Muscle layer of colon (tissue), 2 donors: ENCODE measurements at regions not wholly inside any gene's neighbourhood (a gene's known extent, or its start where the extent isn't known, plus 50 kb on each side); places are given as distances from the start of the nearest gene placed in this dataset.

ENCODE experiments used
- H3K27ac ChIP-seq: one replicate; pipeline ENCODE4 v1.7.0; 2013; ENCODE audit warnings: low read depth, mild to moderate bottlenecking, low read length, moderate library complexity
- H3K27me3 ChIP-seq, 2 donors: one replicate each; pipeline ENCODE4 v1.7.0; 2013; ENCODE audit warnings: low read length in 2 of 2, mild to moderate bottlenecking in 2 of 2; ENCODE audit not compliant: insufficient read depth in 2 of 2, control insufficient read depth in 1 of 2
- H3K36me3 ChIP-seq: one replicate; pipeline ENCODE4 v1.7.0; 2013; ENCODE audit warnings: mild to moderate bottlenecking, low read length; ENCODE audit not compliant: insufficient read depth
- H3K4me1 ChIP-seq: one replicate; pipeline ENCODE4 v1.7.0; 2013; ENCODE audit warnings: mild to moderate bottlenecking, low read length; ENCODE audit not compliant: insufficient read depth
- H3K4me3 ChIP-seq, 2 donors: one replicate each; pipeline ENCODE4 v1.7.0; 2013; ENCODE audit warnings: low read length in 2 of 2, low read depth in 1 of 2, mild to moderate bottlenecking in 1 of 2, moderate library complexity in 1 of 2
- H3K9ac ChIP-seq: one replicate; pipeline ENCODE4 v1.7.0; 2013; ENCODE audit warnings: low read length
- H3K9me3 ChIP-seq: one replicate; pipeline ENCODE4 v1.7.0; 2013; ENCODE audit warnings: mild to moderate bottlenecking, low read length
- donor health status: abdominal sarcoma.
- donor health status: Adenocarcinoma of cecum.

GRCh38 chr4:178105242-178105641 is 663.0 kb upstream of the AGA start:
- H3K36me3 ChIP-seq, result no peaks in the 10 kb centered on the region
- H3K4me3 ChIP-seq, result no peak overlapping the region
- no peaks in the 10 kb centered on the region for H3K4me1 ChIP-seq
- H3K27me3 ChIP-seq, result no peaks in the 10 kb centered on the region
- no peaks in the 10 kb centered on the region for H3K9me3 ChIP-seq
- H3K27ac ChIP-seq, result no peak overlapping the region
- no peak overlapping the region for H3K9ac ChIP-seq

- Histone ChIP-seq H3K9me3 (no peaks in the 10 kb centered on the region), H3K36me3 (no peaks in the 10 kb centered on the region), H3K27me3 (no peaks in the 10 kb centered on the region), H3K4me3 (no peak overlapping the region), H3K27ac (no peak overlapping the region), H3K4me1 (no peaks in the 10 kb centered on the region), H3K9ac (no peak overlapping the region)
Measured at GRCh38 chr4:178136736-178137345, 694.6 kb upstream of the AGA start.

GRCh38 chr4:178137732-178138471 is 695.7 kb upstream of the AGA start:
- no peak overlapping the region for H3K4me3 ChIP-seq
- H3K27me3 ChIP-seq, result no peaks in the 10 kb centered on the region
- H3K9me3 ChIP-seq, result no peaks in the 10 kb centered on the region
- no peak overlapping the region for H3K27ac ChIP-seq
- H3K9ac ChIP-seq, result no peak overlapping the region
- no peaks in the 10 kb centered on the region for H3K36me3 ChIP-seq
- no peaks in the 10 kb centered on the region for H3K4me1 ChIP-seq

- H3K4me1 ChIP-seq, result no peaks in the 10 kb centered on the region
- H3K9ac ChIP-seq, result no peak overlapping the region
- no peak overlapping the region for H3K27ac ChIP-seq
- no peaks in the 10 kb centered on the region for H3K27me3 ChIP-seq
- no peaks in the 10 kb centered on the region for H3K36me3 ChIP-seq
- H3K4me3 ChIP-seq, result no peak overlapping the region
- no peaks in the 10 kb centered on the region for H3K9me3 ChIP-seq
Measured at GRCh38 chr4:178138491-178138890, 696.3 kb upstream of the AGA start.

GRCh38 chr4:178140326-178140915 is 698.2 kb upstream of the AGA start:
- H3K27ac ChIP-seq, result no peak overlapping the region
- H3K36me3 ChIP-seq, result no peaks in the 10 kb centered on the region
- H3K9me3 ChIP-seq, result no peaks in the 10 kb centered on the region
- no peak overlapping the region for H3K4me3 ChIP-seq
- no peaks in the 10 kb centered on the region for H3K27me3 ChIP-seq
- H3K4me1 ChIP-seq, result no peaks in the 10 kb centered on the region
- H3K9ac ChIP-seq, result no peak overlapping the region

- no peaks in the 10 kb centered on the region for H3K9me3 ChIP-seq
Measured at GRCh38 chr4:178142724-178143123, 700.5 kb upstream of the AGA start.

GRCh38 chr4:178148106-178148505 is 705.9 kb upstream of the AGA start:
- H3K9me3 ChIP-seq, result no peaks in the 10 kb centered on the region
- no peaks in the 10 kb centered on the region for H3K4me1 ChIP-seq
- no peak overlapping the region for H3K27ac ChIP-seq
- H3K4me3 ChIP-seq, result no peak overlapping the region
- H3K36me3 ChIP-seq, result no peaks in the 10 kb centered on the region
- H3K9ac ChIP-seq, result no peak overlapping the region
- no peaks in the 10 kb centered on the region for H3K27me3 ChIP-seq

More at GRCh38 chr4:178142724-178143123, 700.5 kb upstream of the AGA start:
- Histone ChIP-seq H3K27me3 (no peaks in the 10 kb centered on the region), H3K27ac (no peak overlapping the region), H3K4me1 (no peaks in the 10 kb centered on the region), H3K4me3 (no peak overlapping the region), H3K9ac (no peak overlapping the region), H3K36me3 (no peaks in the 10 kb centered on the region)

GRCh38 chr4:178165251-178165950 is 723.2 kb upstream of the AGA start:
- Histone ChIP-seq H3K4me1 (no peaks in the 10 kb centered on the region), H3K9ac (no peak overlapping the region), H3K36me3 (no peaks in the 10 kb centered on the region), H3K4me3 (no peak overlapping the region), H3K27me3 (no peaks in the 10 kb centered on the region), H3K9me3 (no peaks in the 10 kb centered on the region), H3K27ac (no peak overlapping the region)

GRCh38 chr4:178165951-178166308 is 723.7 kb upstream of the AGA start:
- H3K27me3 ChIP-seq, result no peaks in the 10 kb centered on the region
- H3K27ac ChIP-seq, result no peak overlapping the region
- H3K4me1 ChIP-seq, result no peaks in the 10 kb centered on the region
- H3K36me3 ChIP-seq, result no peaks in the 10 kb centered on the region
- no peak overlapping the region for H3K9ac ChIP-seq
- H3K9me3 ChIP-seq, result no peaks in the 10 kb centered on the region
- H3K4me3 ChIP-seq, result no peak overlapping the region

GRCh38 chr4:178173771-178174170 is 731.5 kb upstream of the AGA start:
- H3K4me1 ChIP-seq, result no peaks in the 10 kb centered on the region
- H3K36me3 ChIP-seq, result no peaks in the 10 kb centered on the region
- no peak overlapping the region for H3K4me3 ChIP-seq
- H3K9me3 ChIP-seq, result no peaks in the 10 kb centered on the region
- H3K9ac ChIP-seq, result no peak overlapping the region
- no peak overlapping the region for H3K27ac ChIP-seq
- no peaks in the 10 kb centered on the region for H3K27me3 ChIP-seq

GRCh38 chr4:178174756-178175155 is 732.5 kb upstream of the AGA start:
- H3K4me1 ChIP-seq, result no peaks in the 10 kb centered on the region
- H3K4me3 ChIP-seq, result no peak overlapping the region
- H3K36me3 ChIP-seq, result no peaks in the 10 kb centered on the region
- H3K27ac ChIP-seq, result no peak overlapping the region
- no peaks in the 10 kb centered on the region for H3K9me3 ChIP-seq
- no peak overlapping the region for H3K9ac ChIP-seq
- no peaks in the 10 kb centered on the region for H3K27me3 ChIP-seq
